C4-2B (cell line): ENCODE measurements at regions not wholly inside any gene's neighbourhood (a gene's known extent, or its start where the extent isn't known, plus 50 kb on each side); places are given as distances from the start of the nearest gene placed in this dataset.
A peak's percentile ranks its signal among the peaks of the same experiment; 100 is the strongest.

Experiments used
- H3K27ac ChIP-seq: fragments of 450-650 bp; 2 replicates; pipeline ENCODE4 v1.5.1; 2017
- CTCF ChIP-seq: fragments of 450-650 bp; conservative IDR thresholded peaks from 2 replicates; pipeline ENCODE4 v1.5.1; 2017; ENCODE audit warnings: mild to moderate bottlenecking
- ZFX ChIP-seq: fragments of 450-650 bp; IDR thresholded peaks from 2 replicates; pipeline ENCODE4 v1.6.1; 2017

GRCh38 chrX:113275804-113276203, 435.2 kb upstream of the AMOT start:
- TF ChIP-seq CTCF (no peak), ZFX (no peak)
- H3K27ac ChIP-seq: no peak overlapping the region

- no peak for TF ChIP-seq ZFX
- no peak for TF ChIP-seq CTCF
- H3K27ac ChIP-seq: no peak overlapping the region
These were observed 434.2 kb upstream of the AMOT start for GRCh38 chrX:113274791-113275190.

GRCh38 chrX:113274345-113274744, 433.7 kb upstream of the AMOT start:
- H3K27ac ChIP-seq: no peak overlapping the region
- no peak for TF ChIP-seq ZFX
- no peak for TF ChIP-seq CTCF

GRCh38 chrX:113269203-113269602, 428.6 kb upstream of the AMOT start:
- TF ChIP-seq CTCF: no peak
- TF ChIP-seq ZFX: no peak
- no peak overlapping the region for H3K27ac ChIP-seq

- TF ChIP-seq ZFX (no peak), CTCF (peak; percentile 22; the same call in 1 of the 2 replicates)
- no peak overlapping the region for H3K27ac ChIP-seq
These were observed 419.8 kb upstream of the AMOT start for GRCh38 chrX:113260474-113260873.

- H3K27ac ChIP-seq: no peak overlapping the region
These were observed 381.7 kb upstream of the AMOT start for GRCh38 chrX:113222305-113222704.

GRCh38 chrX:113212052-113212451, 371.4 kb upstream of the AMOT start:
- TF ChIP-seq ZFX: no peak
- no peak overlapping the region for H3K27ac ChIP-seq

More at GRCh38 chrX:113222305-113222704, 381.7 kb upstream of the AMOT start:
- TF ChIP-seq ZFX (no peak), CTCF (no peak)

GRCh38 chrX:113202601-113203000, 362.0 kb upstream of the AMOT start:
- H3K27ac ChIP-seq: no peak overlapping the region
- no peak for TF ChIP-seq CTCF
- TF ChIP-seq ZFX: no peak
